ENCODE measurements at regions not wholly inside any gene's neighbourhood (a gene's known extent, or its start where the extent isn't known, plus 50 kb on each side); places are given as distances from the start of the nearest gene placed in this dataset.

DNA sequence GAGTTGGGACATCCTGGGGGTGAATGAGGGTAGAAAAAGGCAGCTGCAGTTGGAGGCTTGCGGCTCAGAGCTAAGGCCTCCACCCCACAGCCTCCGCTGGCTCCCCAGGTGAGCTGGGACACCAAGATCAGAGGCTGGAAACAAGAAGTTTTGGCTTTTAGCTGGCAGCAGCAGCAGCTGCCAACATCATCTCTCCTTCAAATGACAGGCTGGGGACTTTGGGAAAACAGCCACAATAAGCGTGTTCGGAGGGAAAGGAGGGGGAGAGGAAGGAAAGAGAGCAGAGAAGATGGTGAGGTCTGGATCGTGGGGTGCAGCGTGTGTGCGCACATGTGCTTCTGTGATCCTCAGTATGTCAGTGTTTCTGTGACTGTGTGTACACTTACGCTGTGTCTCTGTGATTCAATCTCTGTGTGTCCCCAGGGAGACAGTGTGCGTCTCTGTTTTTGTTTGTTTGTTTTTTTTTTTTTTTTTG, 62.0 kb upstream of the RASD2 start:
- TF ChIP-seq ATF1 (CRISPR knock-in tag; IDR thresholded peaks at IDR 0.05), result no peak
- TF ChIP-seq, protein P1, sequence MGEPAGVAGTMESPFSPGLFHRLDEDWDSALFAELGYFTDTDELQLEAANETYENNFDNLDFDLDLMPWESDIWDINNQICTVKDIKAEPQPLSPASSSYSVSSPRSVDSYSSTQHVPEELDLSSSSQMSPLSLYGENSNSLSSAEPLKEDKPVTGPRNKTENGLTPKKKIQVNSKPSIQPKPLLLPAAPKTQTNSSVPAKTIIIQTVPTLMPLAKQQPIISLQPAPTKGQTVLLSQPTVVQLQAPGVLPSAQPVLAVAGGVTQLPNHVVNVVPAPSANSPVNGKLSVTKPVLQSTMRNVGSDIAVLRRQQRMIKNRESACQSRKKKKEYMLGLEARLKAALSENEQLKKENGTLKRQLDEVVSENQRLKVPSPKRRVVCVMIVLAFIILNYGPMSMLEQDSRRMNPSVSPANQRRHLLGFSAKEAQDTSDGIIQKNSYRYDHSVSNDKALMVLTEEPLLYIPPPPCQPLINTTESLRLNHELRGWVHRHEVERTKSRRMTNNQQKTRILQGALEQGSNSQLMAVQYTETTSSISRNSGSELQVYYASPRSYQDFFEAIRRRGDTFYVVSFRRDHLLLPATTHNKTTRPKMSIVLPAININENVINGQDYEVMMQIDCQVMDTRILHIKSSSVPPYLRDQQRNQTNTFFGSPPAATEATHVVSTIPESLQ (CRISPR knock-in tag; IDR thresholded peaks at IDR 0.05), result no peak
- TF ChIP-seq, protein P2, sequence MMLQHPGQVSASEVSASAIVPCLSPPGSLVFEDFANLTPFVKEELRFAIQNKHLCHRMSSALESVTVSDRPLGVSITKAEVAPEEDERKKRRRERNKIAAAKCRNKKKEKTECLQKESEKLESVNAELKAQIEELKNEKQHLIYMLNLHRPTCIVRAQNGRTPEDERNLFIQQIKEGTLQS (CRISPR knock-in tag; conservative IDR thresholded peaks at IDR 0.05), result no peak
- TF ChIP-seq, protein P3, sequence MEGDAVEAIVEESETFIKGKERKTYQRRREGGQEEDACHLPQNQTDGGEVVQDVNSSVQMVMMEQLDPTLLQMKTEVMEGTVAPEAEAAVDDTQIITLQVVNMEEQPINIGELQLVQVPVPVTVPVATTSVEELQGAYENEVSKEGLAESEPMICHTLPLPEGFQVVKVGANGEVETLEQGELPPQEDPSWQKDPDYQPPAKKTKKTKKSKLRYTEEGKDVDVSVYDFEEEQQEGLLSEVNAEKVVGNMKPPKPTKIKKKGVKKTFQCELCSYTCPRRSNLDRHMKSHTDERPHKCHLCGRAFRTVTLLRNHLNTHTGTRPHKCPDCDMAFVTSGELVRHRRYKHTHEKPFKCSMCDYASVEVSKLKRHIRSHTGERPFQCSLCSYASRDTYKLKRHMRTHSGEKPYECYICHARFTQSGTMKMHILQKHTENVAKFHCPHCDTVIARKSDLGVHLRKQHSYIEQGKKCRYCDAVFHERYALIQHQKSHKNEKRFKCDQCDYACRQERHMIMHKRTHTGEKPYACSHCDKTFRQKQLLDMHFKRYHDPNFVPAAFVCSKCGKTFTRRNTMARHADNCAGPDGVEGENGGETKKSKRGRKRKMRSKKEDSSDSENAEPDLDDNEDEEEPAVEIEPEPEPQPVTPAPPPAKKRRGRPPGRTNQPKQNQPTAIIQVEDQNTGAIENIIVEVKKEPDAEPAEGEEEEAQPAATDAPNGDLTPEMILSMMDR (IDR thresholded peaks at IDR 0.05), result no peak
- no peak for TF ChIP-seq RELA (CRISPR knock-in tag; IDR thresholded peaks at IDR 0.05; ENCODE audit: borderline replicate concordance)
- TF ChIP-seq, protein P4, sequence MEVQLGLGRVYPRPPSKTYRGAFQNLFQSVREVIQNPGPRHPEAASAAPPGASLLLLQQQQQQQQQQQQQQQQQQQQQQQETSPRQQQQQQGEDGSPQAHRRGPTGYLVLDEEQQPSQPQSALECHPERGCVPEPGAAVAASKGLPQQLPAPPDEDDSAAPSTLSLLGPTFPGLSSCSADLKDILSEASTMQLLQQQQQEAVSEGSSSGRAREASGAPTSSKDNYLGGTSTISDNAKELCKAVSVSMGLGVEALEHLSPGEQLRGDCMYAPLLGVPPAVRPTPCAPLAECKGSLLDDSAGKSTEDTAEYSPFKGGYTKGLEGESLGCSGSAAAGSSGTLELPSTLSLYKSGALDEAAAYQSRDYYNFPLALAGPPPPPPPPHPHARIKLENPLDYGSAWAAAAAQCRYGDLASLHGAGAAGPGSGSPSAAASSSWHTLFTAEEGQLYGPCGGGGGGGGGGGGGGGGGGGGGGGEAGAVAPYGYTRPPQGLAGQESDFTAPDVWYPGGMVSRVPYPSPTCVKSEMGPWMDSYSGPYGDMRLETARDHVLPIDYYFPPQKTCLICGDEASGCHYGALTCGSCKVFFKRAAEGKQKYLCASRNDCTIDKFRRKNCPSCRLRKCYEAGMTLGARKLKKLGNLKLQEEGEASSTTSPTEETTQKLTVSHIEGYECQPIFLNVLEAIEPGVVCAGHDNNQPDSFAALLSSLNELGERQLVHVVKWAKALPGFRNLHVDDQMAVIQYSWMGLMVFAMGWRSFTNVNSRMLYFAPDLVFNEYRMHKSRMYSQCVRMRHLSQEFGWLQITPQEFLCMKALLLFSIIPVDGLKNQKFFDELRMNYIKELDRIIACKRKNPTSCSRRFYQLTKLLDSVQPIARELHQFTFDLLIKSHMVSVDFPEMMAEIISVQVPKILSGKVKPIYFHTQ (CRISPR knock-in tag; IDR thresholded peaks at IDR 0.05), result no peak
- no peak for TF ChIP-seq IRF2 (CRISPR knock-in tag; IDR thresholded peaks at IDR 0.05; ENCODE audit: borderline replicate concordance, low read depth)
- TF ChIP-seq, protein P5, sequence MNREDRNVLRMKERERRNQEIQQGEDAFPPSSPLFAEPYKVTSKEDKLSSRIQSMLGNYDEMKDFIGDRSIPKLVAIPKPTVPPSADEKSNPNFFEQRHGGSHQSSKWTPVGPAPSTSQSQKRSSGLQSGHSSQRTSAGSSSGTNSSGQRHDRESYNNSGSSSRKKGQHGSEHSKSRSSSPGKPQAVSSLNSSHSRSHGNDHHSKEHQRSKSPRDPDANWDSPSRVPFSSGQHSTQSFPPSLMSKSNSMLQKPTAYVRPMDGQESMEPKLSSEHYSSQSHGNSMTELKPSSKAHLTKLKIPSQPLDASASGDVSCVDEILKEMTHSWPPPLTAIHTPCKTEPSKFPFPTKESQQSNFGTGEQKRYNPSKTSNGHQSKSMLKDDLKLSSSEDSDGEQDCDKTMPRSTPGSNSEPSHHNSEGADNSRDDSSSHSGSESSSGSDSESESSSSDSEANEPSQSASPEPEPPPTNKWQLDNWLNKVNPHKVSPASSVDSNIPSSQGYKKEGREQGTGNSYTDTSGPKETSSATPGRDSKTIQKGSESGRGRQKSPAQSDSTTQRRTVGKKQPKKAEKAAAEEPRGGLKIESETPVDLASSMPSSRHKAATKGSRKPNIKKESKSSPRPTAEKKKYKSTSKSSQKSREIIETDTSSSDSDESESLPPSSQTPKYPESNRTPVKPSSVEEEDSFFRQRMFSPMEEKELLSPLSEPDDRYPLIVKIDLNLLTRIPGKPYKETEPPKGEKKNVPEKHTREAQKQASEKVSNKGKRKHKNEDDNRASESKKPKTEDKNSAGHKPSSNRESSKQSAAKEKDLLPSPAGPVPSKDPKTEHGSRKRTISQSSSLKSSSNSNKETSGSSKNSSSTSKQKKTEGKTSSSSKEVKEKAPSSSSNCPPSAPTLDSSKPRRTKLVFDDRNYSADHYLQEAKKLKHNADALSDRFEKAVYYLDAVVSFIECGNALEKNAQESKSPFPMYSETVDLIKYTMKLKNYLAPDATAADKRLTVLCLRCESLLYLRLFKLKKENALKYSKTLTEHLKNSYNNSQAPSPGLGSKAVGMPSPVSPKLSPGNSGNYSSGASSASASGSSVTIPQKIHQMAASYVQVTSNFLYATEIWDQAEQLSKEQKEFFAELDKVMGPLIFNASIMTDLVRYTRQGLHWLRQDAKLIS (CRISPR knock-in tag; IDR thresholded peaks at IDR 0.05; ENCODE audit: borderline replicate concordance), result no peak
- no peak for TF ChIP-seq ZNF121 (CRISPR knock-in tag; IDR thresholded peaks at IDR 0.05)
- TF ChIP-seq, protein P6, sequence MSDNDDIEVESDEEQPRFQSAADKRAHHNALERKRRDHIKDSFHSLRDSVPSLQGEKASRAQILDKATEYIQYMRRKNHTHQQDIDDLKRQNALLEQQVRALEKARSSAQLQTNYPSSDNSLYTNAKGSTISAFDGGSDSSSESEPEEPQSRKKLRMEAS (CRISPR knock-in tag; IDR thresholded peaks at IDR 0.05), result no peak
- TF ChIP-seq, protein P7, sequence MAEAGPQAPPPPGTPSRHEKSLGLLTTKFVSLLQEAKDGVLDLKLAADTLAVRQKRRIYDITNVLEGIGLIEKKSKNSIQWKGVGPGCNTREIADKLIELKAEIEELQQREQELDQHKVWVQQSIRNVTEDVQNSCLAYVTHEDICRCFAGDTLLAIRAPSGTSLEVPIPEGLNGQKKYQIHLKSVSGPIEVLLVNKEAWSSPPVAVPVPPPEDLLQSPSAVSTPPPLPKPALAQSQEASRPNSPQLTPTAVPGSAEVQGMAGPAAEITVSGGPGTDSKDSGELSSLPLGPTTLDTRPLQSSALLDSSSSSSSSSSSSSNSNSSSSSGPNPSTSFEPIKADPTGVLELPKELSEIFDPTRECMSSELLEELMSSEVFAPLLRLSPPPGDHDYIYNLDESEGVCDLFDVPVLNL (CRISPR knock-in tag; IDR thresholded peaks at IDR 0.05; ENCODE audit: borderline replicate concordance, low read depth), result no peak
- TF ChIP-seq, protein P8, sequence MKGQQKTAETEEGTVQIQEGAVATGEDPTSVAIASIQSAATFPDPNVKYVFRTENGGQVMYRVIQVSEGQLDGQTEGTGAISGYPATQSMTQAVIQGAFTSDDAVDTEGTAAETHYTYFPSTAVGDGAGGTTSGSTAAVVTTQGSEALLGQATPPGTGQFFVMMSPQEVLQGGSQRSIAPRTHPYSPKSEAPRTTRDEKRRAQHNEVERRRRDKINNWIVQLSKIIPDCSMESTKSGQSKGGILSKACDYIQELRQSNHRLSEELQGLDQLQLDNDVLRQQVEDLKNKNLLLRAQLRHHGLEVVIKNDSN (CRISPR knock-in tag; IDR thresholded peaks at IDR 0.05), result no peak

Data from WTC11 (cell line).